GM12864 (cell line): ENCODE measurements at regions not wholly inside any gene's neighbourhood (a gene's known extent, or its start where the extent isn't known, plus 50 kb on each side); places are given as distances from the start of the nearest gene placed in this dataset.

Source experiments
- DNase-seq: peaks from one replicate; pipeline ENCODE4 v3.0.0-alpha.2; 2011; ENCODE audit warnings: low read depth
- H3K4me3 ChIP-seq: 2 replicates; pipeline ENCODE4 v1.5.1; 2011; ENCODE audit warnings: mild to moderate bottlenecking, low read depth, low read length, control low read depth
- TF ChIP-seq, protein P1 (sequence below): IDR thresholded peaks from 2 replicates; pipeline ENCODE4 v1.5.1; 2011; ENCODE audit warnings: low read depth, mild to moderate bottlenecking, moderate library complexity, low read length, control low read depth, inconsistent platforms; ENCODE audit errors: missing control alignments

- DNase-seq, result no peak
- no peak overlapping the region for H3K4me3 ChIP-seq
- TF ChIP-seq, protein P1, sequence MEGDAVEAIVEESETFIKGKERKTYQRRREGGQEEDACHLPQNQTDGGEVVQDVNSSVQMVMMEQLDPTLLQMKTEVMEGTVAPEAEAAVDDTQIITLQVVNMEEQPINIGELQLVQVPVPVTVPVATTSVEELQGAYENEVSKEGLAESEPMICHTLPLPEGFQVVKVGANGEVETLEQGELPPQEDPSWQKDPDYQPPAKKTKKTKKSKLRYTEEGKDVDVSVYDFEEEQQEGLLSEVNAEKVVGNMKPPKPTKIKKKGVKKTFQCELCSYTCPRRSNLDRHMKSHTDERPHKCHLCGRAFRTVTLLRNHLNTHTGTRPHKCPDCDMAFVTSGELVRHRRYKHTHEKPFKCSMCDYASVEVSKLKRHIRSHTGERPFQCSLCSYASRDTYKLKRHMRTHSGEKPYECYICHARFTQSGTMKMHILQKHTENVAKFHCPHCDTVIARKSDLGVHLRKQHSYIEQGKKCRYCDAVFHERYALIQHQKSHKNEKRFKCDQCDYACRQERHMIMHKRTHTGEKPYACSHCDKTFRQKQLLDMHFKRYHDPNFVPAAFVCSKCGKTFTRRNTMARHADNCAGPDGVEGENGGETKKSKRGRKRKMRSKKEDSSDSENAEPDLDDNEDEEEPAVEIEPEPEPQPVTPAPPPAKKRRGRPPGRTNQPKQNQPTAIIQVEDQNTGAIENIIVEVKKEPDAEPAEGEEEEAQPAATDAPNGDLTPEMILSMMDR, result no peak
Observed at GRCh38 chr12:75935539-75936242, 95.9 kb downstream of the PHLDA1 start.

DNA sequence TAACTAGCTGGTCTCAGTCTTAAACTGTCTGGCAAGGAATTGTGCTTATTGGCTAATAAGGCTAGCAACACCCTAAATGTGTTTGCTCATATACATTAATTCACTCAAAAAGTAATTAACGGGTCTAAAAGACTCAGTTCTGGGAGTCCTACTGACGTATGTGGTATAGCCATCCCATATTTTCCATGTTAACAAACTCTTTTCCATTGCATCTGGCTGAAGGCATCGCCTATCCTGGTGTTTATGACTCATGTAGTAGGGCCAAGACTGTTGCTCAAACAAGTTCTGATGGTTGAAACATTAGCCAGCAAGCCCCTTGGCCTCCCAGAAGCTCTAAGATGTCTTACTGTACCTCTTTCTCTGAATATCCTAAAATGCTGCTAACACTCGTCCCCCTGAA, 98.5 kb downstream of the PHLDA1 start:
- H3K4me3 ChIP-seq, result no peak overlapping the region
- DNase-seq, result no peak
- TF ChIP-seq, protein P1, result no peak

GRCh38 chr12:75932241-75932640, 99.3 kb downstream of the PHLDA1 start:
- no peak for DNase-seq
- H3K4me3 ChIP-seq, result no peak overlapping the region
- TF ChIP-seq, protein P1, result no peak

DNA sequence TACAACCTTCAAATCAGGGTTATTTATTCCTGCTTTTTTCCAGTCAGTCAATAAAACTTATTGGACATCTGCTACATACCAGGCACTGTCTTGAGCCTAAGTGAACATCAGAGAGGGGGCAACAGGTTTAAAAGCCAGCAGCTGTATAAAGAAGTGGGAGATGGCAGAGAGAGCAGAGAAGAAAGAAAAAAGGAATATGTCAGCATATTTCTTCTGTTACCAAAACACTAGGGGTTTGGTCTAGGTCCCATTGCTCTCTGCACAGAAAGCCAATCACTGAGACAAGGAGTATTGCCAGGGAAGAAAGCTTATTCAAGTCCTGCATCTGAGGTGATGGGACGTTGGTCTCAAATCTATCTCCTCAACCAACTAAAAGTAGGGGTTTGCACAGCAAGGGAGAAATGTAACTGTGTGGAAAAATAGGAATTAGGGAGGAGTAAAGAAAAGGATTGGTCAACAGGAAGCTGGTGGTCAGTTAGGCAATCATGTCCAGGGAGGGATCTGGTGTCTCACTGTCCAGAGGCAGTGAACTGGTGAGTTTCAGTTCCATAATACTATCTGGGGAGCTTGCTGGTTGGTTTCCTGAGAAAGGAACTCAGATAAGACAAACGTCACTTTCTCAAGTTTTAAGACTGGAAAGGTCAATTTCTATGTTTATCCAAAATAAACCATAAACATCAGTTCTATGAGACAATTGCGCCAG, 107.5 kb downstream of the PHLDA1 start:
- H3K4me3 ChIP-seq, result no peak overlapping the region
- DNase-seq, result no peak
- TF ChIP-seq, protein P1, result no peak

- H3K4me3 ChIP-seq, result no peak overlapping the region
- TF ChIP-seq, protein P1, result no peak
- no peak for DNase-seq
Observed at GRCh38 chr12:75922944-75923642, 108.5 kb downstream of the PHLDA1 start.

DNA sequence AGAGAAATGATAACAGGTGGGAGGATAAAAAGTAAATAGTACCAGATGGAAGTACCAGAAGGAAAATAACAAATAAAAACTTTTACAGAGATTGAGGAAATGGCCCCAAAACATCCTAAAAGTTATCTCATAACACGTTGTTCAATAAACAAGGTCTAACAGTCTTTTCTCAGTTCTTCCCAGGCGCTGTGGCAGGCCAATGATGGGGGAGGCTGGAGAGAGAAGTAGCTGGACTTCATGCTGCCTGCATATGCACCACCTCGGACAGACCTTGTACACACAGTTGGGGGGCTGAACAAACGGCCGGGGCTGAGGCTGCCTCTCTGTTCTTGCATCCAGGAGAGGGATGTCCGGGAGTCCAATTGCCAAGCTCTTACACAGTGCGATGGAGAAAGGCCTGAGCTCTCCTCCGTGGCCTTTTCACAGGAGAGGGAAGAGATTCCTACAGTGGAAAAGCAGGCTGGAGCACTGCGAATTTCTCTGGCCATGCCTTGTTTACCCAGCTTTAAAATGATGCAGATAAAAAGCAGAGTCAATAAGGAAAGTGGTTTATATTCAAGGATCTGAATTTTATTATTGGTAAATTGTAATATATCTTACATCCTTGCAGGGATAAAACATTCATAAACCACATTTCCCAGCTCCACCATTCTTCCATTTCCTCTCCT, 109.8 kb downstream of the PHLDA1 start:
- no peak overlapping the region for H3K4me3 ChIP-seq
- DNase-seq, result no peak
- TF ChIP-seq, protein P1, result no peak
